Sigmoid colon (tissue), 4 donors: ENCODE measurements at regions not wholly inside any gene's neighbourhood (a gene's known extent, or its start where the extent isn't known, plus 50 kb on each side); places are given as distances from the start of the nearest gene placed in this dataset.

Source experiments
- CTCF ChIP-seq, 4 experiments: fragments of 450-650 bp in 3 of 4; fragments of 200-600 bp in 1 of 4; IDR thresholded peaks; one replicate each; pipeline ENCODE4 v1.5.1; 2016 to 2019; ENCODE audit warnings: antibody characterized with exemption in 4 of 4, mild to moderate bottlenecking in 3 of 4, moderate library complexity in 2 of 4
- EP300 ChIP-seq, 4 donors: sonication (generic); formaldehyde crosslinking; IDR thresholded peaks; one replicate each; pipeline ENCODE4 v1.6.1; 2017; ENCODE audit warnings: antibody characterized with exemption in 4 of 4
- POLR2A ChIP-seq, 2 donors: fragments of 450-650 bp; IDR thresholded peaks; one replicate each; pipeline ENCODE4 v1.6.1; 2016; ENCODE audit warnings: antibody characterized with exemption in 2 of 2, mild to moderate bottlenecking in 2 of 2, moderate library complexity in 2 of 2

- no peak for TF ChIP-seq CTCF (IDR thresholded peaks at IDR 0.05)
- no peak for TF ChIP-seq POLR2A (IDR thresholded peaks at IDR 0.05)
- no peak for TF ChIP-seq EP300 (IDR thresholded peaks at IDR 0.05)
These were observed 241.8 kb upstream of the MCTP2 start for GRCh38 chr15:93989440-93989998.
